Activated T-helper 2 cell treated with anti-CD3 and anti-CD28 coated beads, Interferon-gamma antibody, Interleukin-2, Interleukin-4, amounts not matched to agents 10 μg/mL and 5 μg/mL and 100 μg/mL, durations not matched to agents 14 hours and 24 hours and 36 hours (primary cell): ENCODE measurements at regions not wholly inside any gene's neighbourhood (a gene's known extent, or its start where the extent isn't known, plus 50 kb on each side); places are given as distances from the start of the nearest gene placed in this dataset.
"Not testable (repeated sequence)": the region's sequence is repeated elsewhere in the genome, so short reads cannot be mapped to it uniquely, and the experiment has no call there.

ENCODE experiments used
- DNase-seq: peaks from one replicate; pipeline ENCODE4 v3.0.0; 2021; ENCODE audit warnings: low spot score
- H3K27ac Mint-ChIP-seq: one replicate; pipeline ENCODE4 v1.8.0; 2021; ENCODE audit warnings: mixed read lengths
- H3K27me3 Mint-ChIP-seq: one replicate; pipeline ENCODE4 v1.8.0; 2021; ENCODE audit warnings: low read depth, mixed read lengths
- H3K36me3 Mint-ChIP-seq: one replicate; pipeline ENCODE4 v1.8.0; 2021; ENCODE audit warnings: low read depth, mixed read lengths
- H3K4me1 Mint-ChIP-seq: one replicate; pipeline ENCODE4 v1.8.0; 2021; ENCODE audit warnings: low read depth, mixed read lengths
- H3K4me3 Mint-ChIP-seq: one replicate; pipeline ENCODE4 v1.8.0; 2021; ENCODE audit warnings: low read depth, mild to moderate bottlenecking, moderate library complexity, mixed read lengths
- H3K9me3 Mint-ChIP-seq: one replicate; pipeline ENCODE4 v1.8.0; 2021; ENCODE audit warnings: mixed read lengths
- intact Hi-C: fragments of 100-400 bp; cut with micrococcal nuclease; formaldehyde crosslinking; loops from one replicate; pipeline ENCODE4 v1.15.1; 2023

DNA sequence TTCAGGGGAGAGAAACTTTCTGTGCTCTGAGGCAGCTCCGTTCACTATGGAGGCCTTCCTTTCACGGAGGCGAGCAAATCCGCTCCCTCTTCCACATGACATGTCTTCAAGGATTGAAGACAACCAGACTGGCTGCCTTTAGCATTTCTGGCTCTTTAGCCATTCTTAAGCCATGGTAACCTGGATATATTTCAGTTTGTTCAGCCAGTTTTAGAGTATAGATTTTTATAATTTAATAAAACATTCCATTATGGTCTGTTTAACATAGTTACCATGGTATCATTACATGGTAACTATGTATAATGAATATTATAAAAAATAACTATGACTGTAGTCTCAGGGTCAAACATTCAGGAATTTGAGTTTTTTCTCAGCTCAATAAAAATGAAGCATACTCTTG lies 54.2 kb upstream of the NFIA start:
- DNase-seq, result no peak
- H3K27ac Mint-ChIP-seq, result no peak overlapping the region
- H3K36me3 Mint-ChIP-seq, result no peaks in the 10 kb centered on the region
- H3K4me3 Mint-ChIP-seq, result no peak overlapping the region
- intact Hi-C loops, result no loop called here
- H3K4me1 Mint-ChIP-seq, result no peaks in the 10 kb centered on the region
- no peaks in the 10 kb centered on the region for H3K27me3 Mint-ChIP-seq
- H3K9me3 Mint-ChIP-seq, result no peaks in the 10 kb centered on the region

GRCh38 chr1:61018068-61018467 lies 64.3 kb upstream of the NFIA start:
- H3K9me3 Mint-ChIP-seq, DNase-seq, intact Hi-C loops, H3K27me3 Mint-ChIP-seq, H3K4me1 Mint-ChIP-seq, H3K4me3 Mint-ChIP-seq, H3K27ac Mint-ChIP-seq, H3K36me3 Mint-ChIP-seq: not testable (repeated sequence)

DNA sequence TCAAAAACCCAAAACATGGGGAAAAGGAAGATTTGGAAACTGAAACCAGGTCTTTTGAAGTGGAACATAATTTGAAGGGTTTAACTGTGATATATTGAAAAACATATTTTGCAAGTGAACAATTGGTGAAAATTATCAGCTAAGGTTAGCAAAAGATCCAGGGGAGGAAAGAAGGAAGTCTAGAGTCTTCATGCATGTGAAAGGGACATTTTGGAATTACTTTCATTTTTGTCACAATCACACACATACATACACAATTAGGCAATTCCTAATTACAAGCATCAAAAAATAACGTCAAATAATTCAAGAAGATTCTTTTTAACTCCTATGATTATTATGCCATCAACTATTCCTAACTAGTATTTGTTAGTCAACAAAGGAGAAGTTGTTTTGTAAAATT lies 64.7 kb upstream of the NFIA start:
- Mint-ChIP-seq H3K9me3 (no peaks in the 10 kb centered on the region), H3K27ac (no peak overlapping the region), H3K27me3 (peaks cover 8% of the 10 kb centered on the region), H3K4me3 (no peak overlapping the region), H3K36me3 (no peaks in the 10 kb centered on the region), H3K4me1 (no peaks in the 10 kb centered on the region)
- intact Hi-C loops, result no loop called here
- DNase-seq, result no peak

GRCh38 chr1:61013946-61014667 lies 68.3 kb upstream of the NFIA start:
- Mint-ChIP-seq H3K27me3 (peaks cover 10% of the 10 kb centered on the region), H3K9me3 (no peaks in the 10 kb centered on the region), H3K27ac (no peak overlapping the region), H3K36me3 (no peaks in the 10 kb centered on the region), H3K4me1 (no peaks in the 10 kb centered on the region), H3K4me3 (no peak overlapping the region)
- intact Hi-C loops, result no loop called here
- no peak for DNase-seq

GRCh38 chr1:61013189-61013945 lies 69.0 kb upstream of the NFIA start:
- H3K36me3 Mint-ChIP-seq, result no peaks in the 10 kb centered on the region
- peaks cover 10% of the 10 kb centered on the region for H3K27me3 Mint-ChIP-seq
- no peak overlapping the region for H3K27ac Mint-ChIP-seq
- DNase-seq, result no peak
- H3K9me3 Mint-ChIP-seq, result no peaks in the 10 kb centered on the region
- no peak overlapping the region for H3K4me3 Mint-ChIP-seq
- no peaks in the 10 kb centered on the region for H3K4me1 Mint-ChIP-seq
- intact Hi-C loops, result no loop called here

- H3K36me3 Mint-ChIP-seq, result no peaks in the 10 kb centered on the region
- intact Hi-C loops, result no loop called here
- H3K27ac Mint-ChIP-seq, result no peak overlapping the region
- no peaks in the 10 kb centered on the region for H3K4me1 Mint-ChIP-seq
- no peak for DNase-seq
- no peaks in the 10 kb centered on the region for H3K9me3 Mint-ChIP-seq
- H3K4me3 Mint-ChIP-seq, result no peak overlapping the region
- H3K27me3 Mint-ChIP-seq, result peaks cover 10% of the 10 kb centered on the region
These were observed 70.0 kb upstream of the NFIA start for GRCh38 chr1:61012341-61012761.

GRCh38 chr1:61011561-61012263 lies 70.6 kb upstream of the NFIA start:
- no peak overlapping the region for H3K27ac Mint-ChIP-seq
- intact Hi-C loops, result no loop called here
- peaks cover 10% of the 10 kb centered on the region for H3K27me3 Mint-ChIP-seq
- no peaks in the 10 kb centered on the region for H3K36me3 Mint-ChIP-seq
- H3K4me3 Mint-ChIP-seq, result no peak overlapping the region
- no peaks in the 10 kb centered on the region for H3K4me1 Mint-ChIP-seq
- no peaks in the 10 kb centered on the region for H3K9me3 Mint-ChIP-seq
- DNase-seq, result no peak

DNA sequence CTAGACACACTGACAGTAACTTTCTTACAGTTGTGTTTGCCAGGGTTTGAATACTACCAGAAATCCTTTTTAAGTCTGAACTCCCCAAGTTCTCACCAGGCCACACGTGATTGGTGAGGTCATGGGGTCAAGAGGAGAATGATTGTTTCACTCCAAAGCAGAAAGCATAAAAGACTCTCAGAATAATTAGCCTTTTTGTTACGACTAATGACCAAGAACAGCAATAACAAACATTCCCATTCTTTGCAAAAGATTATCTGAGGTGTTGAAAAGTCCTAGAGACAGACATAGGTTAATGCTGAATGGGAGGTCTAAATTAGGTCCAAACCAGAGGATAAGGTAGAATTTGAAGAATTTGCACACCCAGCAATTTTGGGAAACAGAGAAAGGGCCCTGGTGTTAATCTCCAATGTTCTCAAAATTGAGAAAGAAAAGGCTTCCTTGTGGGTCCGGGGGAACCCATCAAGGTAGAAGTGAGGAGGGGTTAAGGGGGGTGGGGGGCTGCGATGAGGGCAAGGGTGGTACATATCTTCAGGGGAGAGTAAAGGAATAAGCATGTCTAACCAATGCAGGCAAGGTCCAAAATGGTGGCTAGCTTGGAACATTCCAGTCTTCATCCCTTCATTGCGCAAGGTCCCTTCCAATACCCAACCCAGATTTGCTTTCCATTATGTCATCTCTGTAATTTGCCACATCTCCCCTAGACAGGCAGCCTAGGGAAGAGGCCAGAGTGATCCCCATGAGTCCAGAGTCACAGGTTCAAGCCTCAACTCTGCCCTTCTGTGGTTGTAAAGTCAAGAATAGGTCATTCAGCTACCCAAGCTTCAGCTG lies 74.6 kb upstream of the NFIA start:
- Mint-ChIP-seq H3K4me3 (no peak overlapping the region), H3K4me1 (no peaks in the 10 kb centered on the region), H3K9me3 (no peaks in the 10 kb centered on the region), H3K27me3 (peaks cover 8% of the 10 kb centered on the region), H3K36me3 (no peaks in the 10 kb centered on the region), H3K27ac (no peak overlapping the region)
- DNase-seq, result no peak
- intact Hi-C loops, result no loop called here

DNA sequence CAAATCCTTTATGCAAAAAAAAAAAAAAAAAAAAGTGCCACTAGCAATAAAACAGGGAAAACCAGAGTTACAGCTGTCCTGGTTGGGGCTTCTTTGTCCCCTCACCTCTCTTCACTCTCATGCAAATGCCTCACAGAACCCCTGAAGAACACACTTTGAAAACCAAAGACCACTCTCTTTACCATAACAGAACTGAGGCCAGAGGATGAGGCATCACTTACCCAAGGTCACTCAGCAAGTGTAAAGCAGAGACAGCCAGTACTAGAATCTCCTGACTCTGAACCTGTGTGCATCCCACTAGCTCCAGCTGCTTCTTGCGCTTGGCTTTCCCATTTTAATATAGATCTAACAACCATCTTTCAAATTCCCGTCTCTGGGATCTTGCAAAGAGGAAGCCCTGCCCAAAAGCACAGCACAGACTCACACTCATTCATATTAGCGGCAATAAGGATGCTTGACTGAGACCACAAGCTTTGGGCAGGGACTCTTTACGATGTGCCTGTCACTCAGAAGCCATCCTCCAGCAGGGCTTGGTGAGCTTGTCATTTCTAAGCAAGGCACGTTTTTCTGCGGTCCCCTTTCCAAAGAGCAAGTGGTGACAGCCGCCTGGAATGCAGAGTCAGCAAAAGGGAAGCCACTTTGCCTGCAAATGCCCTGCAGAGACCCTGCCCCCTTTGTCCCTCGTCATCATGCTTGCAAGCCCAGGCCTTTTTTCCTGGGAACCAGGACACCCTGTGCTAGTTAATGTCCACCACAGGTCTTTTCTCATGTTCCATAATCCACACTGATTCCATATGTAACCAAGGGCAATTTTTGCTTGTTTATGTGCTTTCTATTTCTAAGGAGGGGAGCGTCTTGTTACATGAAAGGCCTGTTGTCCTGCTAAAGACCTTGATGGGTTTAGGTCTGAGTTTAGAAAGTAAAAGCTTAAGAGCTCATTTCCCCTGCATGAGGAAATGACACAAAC lies 76.5 kb upstream of the NFIA start:
- intact Hi-C loops, result no loop called here
- no peak for DNase-seq
- no peaks in the 10 kb centered on the region for H3K9me3 Mint-ChIP-seq
- H3K4me3 Mint-ChIP-seq, result no peak overlapping the region
- H3K27ac Mint-ChIP-seq, result no peak overlapping the region
- H3K27me3 Mint-ChIP-seq, result peaks cover 5% of the 10 kb centered on the region
- no peaks in the 10 kb centered on the region for H3K4me1 Mint-ChIP-seq
- H3K36me3 Mint-ChIP-seq, result no peaks in the 10 kb centered on the region

DNA sequence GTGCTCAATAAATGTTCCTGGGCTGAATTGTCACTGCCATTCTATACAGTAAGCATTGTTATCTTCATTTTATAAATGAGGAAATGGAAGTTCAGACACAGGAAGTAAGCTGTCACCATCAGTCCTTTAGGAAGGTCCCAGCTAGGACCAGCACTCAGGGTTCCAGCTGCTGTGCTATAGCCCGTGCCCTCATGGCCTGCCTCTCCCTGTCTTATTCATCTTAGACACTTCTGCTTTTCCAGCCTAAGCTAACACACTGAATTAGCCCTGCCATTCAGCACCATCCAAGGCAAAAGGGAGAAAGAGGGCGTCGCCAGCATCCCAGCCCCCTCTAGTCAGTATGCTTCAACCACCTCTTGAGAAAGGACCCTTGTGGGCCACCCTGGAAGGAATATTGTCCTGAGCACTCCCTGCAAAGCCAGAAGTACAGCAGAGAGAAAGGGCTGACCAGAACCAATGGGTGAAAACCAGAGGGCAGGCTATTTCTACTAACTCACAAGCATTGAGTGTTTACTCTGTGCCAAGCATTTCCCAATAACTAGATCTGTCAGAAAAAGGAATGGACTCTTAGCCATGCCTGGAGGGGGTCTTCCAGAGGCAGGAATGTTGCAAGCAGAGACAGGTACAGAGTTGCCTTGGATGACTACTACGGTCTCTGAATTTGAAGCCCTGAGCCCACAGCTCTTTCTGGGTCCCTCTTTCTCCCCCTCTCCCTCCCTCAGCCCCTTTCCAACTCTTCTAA lies 77.9 kb upstream of the NFIA start:
- DNase-seq, result no peak
- Mint-ChIP-seq H3K9me3 (no peaks in the 10 kb centered on the region), H3K27me3 (peaks cover 2% of the 10 kb centered on the region), H3K36me3 (no peaks in the 10 kb centered on the region), H3K27ac (no peak overlapping the region), H3K4me3 (no peak overlapping the region), H3K4me1 (no peaks in the 10 kb centered on the region)
- intact Hi-C loops, result no loop called here

DNA sequence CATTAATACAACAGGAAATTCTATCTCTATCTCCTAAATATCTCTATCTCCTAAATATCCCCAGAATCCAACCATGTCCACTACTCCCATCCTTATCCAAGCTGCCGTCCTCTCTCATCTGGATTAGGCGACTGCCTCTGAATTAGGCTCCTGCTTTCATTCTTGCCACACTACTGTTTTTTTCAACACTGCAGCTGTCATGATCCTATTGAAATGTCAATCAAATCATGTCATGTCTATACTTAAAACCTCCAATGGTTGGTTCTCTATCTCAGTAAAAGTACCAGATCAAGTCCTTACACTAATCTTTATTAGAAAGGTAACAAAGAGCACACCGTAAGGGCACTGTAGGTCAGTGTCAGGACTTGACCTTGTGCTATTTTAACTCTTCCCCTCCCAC lies 82.0 kb upstream of the NFIA start:
- Mint-ChIP-seq H3K36me3 (no peaks in the 10 kb centered on the region), H3K27me3 (peaks cover 2% of the 10 kb centered on the region), H3K27ac (no peak overlapping the region), H3K4me3 (no peak overlapping the region), H3K9me3 (no peaks in the 10 kb centered on the region), H3K4me1 (no peaks in the 10 kb centered on the region)
- intact Hi-C loops, result no loop called here
- DNase-seq, result no peak
